ENCODE measurements at regions not wholly inside any gene's neighbourhood (a gene's known extent, or its start where the extent isn't known, plus 50 kb on each side); places are given as distances from the start of the nearest gene placed in this dataset.
"Not testable (repeated sequence)": the region's sequence is repeated elsewhere in the genome, so short reads cannot be mapped to it uniquely, and the experiment has no call there.

GRCh38 chr6:74070091-74070490 is 374.1 kb downstream of the CD109 start:
- no peak for DNase-seq

GRCh38 chr6:74069089-74069581 is 373.1 kb downstream of the CD109 start:
- DNase-seq: no peak

GRCh38 chr6:74066168-74066871 is 370.3 kb downstream of the CD109 start:
- DNase-seq: no peak

GRCh38 chr6:74065705-74066104 is 369.7 kb downstream of the CD109 start:
- DNase-seq: no peak

DNA sequence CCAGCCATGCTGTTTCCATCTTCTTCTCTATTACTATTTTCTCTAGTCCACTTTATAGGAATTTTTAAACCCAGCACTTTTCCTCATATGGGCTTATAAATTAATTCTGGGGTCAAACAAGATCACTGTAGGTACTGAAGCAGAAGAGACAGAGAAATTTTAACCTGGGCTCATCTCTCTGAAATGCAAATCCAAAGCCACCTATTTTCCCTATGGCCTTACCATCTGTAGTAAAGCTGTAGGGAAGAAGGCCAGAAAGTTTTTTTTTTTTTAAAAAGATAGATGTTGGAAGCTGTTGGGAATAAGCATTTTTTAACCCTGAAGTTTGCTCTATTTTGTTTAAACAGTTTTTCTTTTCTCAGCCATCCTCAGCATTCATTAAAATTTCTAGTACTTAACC is 367.4 kb downstream of the CD109 start:
- DNase-seq: no peak

GRCh38 chr6:74061201-74061600 is 365.2 kb downstream of the CD109 start:
- no peak for DNase-seq

GRCh38 chr6:74060354-74060753 is 364.4 kb downstream of the CD109 start:
- DNase-seq: no peak

DNA sequence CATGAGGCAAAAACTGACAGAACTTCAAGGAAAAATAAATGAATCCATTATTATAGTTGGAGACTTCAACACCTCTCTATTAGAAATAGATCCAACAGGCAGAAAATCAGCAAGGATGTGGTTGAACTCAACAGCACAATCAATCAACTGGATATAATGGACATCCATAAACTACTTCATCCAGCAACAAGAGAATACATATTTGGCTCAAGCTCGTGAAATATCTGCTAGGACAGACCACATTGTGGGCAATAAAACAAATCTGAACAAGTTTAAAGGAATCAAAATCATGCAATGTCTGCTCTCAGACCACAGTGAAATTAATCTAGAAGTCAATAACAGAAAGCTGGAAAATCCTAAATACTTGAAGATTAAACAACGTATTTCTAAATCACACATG is 362.6 kb downstream of the CD109 start:
- no peak for DNase-seq

DNA sequence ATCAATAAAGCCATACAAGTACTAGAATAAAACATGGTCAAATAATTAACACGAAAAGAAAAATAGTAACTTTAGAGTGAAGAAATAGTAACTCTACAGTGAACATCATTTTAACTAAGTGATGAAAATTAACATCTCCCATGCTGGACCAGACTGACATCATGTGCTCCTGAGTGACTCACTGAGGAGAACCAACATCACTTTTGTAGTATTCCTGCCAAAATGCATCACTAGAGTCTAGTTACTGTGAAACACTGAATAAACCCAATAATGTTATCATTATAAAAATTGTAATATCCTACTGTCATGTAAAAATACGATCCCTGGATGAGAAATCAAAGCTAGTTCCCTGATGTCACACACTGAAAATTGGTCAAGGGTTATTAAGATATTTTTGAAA is 361.3 kb downstream of the CD109 start:
- DNase-seq: no peak

- DNase-seq: no peak
These were observed 358.2 kb downstream of the CD109 start for GRCh38 chr6:74054190-74054589.

GRCh38 chr6:74050921-74051320 is 354.9 kb downstream of the CD109 start:
- no peak for DNase-seq

DNA sequence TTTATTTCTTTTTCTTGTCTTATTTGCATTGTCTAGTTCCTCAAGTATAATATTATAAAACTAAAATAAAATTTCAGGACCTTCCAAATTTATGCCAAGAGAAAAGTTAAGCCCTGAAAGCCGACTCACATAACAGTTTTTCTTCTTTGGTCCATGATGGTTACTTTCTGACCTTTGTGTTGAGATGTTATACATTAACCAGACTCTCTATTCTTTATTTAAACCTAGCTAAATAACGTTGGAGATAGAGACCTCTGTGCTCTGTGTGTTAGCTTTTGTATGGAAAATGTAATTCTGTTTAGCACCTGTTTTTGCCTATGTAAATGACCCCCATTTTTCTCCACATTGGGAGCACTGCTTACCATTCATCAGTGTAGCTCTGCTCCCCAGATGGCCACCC is 352.4 kb downstream of the CD109 start:
- DNase-seq: peak; percentile 71

DNA sequence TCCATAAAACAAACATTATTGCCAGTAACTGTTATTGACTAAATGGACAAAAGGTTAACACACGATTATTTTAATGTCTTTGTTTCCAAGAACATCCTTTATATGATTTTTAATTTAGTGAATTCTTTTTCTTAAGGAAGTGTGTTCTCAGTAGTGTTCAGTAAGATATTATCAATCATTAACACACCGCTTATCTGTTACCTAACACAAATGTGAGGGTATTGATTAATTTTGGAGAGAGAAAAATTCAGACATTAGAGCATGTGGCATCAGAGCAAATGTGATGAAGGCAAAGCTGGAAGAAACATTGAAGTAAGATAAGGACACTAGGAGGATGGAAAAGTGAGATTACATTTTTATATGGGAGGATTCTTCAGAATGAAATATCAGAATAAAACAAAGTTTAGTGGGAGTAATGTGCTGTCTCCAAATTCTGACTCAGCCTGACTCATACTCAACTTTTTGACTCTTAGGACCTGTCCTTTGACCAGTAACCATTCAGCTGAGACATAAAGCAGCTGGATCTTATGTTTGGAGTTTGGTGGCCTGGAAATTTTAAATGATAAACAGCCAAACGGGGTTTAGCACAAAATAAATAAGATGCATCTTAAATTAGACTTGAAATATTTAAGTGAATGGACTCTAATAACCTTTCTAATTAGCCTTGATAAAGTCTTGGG is 348.6 kb downstream of the CD109 start:
- no peak for DNase-seq

GRCh38 chr6:74041420-74041819 is 345.4 kb downstream of the CD109 start:
- DNase-seq: no peak

- peak; percentile 38 for DNase-seq
These were observed 322.8 kb downstream of the CD109 start for GRCh38 chr6:74018825-74019224.

GRCh38 chr6:74015427-74015826 is 319.4 kb downstream of the CD109 start:
- no peak for DNase-seq

GRCh38 chr6:74000666-74001490 is 304.9 kb downstream of the CD109 start:
- DNase-seq: no peak

DNA sequence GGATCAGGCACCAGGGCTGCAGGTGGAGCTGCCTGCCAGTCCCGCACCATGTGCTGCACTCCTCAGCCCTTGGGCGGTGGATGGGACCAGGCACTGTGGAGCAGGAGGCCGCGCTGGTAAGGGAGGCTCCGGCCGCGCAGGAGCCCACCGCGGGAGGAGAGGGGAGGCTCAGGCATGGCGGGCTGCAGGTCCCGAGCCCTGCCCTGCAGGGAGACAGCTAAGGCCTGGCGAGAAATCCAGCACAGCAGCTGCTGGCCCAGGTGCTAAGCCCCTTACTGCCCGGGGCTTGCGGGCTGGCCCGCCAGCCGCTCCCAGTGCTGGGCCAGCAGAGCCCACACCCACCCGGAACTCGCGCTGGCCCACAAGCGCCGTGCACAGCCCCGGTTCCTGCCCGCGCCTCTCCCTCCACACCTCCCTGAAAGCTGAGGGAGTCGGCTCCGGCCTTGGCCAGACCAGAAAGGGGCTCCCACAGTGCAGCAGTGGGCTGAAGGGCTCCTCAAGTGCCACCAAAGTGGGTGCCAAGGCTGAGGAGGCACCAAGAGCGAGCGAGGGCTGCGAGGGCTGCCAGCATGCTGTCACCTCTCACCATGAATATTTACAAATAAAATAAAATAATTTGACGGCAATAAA is 294.7 kb downstream of the CD109 start:
- DNase-seq: not testable (repeated sequence)

GRCh38 chr6:73989428-73989827 is 293.4 kb downstream of the CD109 start:
- DNase-seq: peak; percentile 58

- peak; percentile 63 for DNase-seq
These were observed 289.9 kb downstream of the CD109 start for GRCh38 chr6:73985891-73986290.

- DNase-seq: no peak
These were observed 288.7 kb downstream of the CD109 start for GRCh38 chr6:73984571-73985210.

- DNase-seq: no peak
These were observed 287.4 kb downstream of the CD109 start for GRCh38 chr6:73983367-73983766.

DNA sequence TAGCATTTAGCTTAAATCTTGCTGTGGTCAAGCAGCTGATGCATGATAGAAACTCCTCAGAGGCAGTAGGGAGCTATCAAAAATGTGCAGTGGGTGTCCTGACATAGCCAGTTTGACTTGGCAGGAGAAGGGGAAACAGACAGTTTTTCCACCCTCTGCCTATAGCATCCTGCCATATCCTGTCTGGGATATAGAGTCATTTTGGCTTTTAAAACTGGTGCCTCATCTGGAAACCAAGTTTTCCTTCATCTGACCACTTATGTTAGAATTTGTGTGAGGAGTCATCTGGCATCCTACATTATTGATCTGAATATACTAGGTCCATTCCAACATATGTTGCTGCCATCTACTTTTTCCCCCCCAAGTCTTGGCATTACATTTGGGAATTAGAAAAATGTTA is 284.1 kb downstream of the CD109 start:
- DNase-seq: no peak
